Vagina (tissue), 2 donors: ENCODE measurements at regions not wholly inside any gene's neighbourhood (a gene's known extent, or its start where the extent isn't known, plus 50 kb on each side); places are given as distances from the start of the nearest gene placed in this dataset.

Experiments used
- DNase-seq, 2 donors: peaks; one replicate each; pipeline ENCODE4 v3.0.0-alpha.2; 2017; ENCODE audit errors: extremely low spot score in 2 of 2
- H3K27ac ChIP-seq: fragments of 200-600 bp; sonication (generic); one replicate; pipeline ENCODE4 v1.5.1; 2019
- H3K27me3 ChIP-seq: fragments of 200-600 bp; sonication (generic); one replicate; pipeline ENCODE4 v1.5.1; 2019
- H3K36me3 ChIP-seq, 2 donors: fragments of 200-600 bp; sonication (generic); one replicate each; pipeline ENCODE4 v1.5.1; 2017 to 2019
- H3K4me1 ChIP-seq: fragments of 200-600 bp; sonication (generic); one replicate; pipeline ENCODE4 v1.5.1; 2019
- H3K4me3 ChIP-seq, 2 donors: fragments of 200-600 bp; sonication (generic); 1 replicate in 1 of 2; 2 replicates in 1 of 2; pipeline ENCODE4 v1.5.1; 2016 to 2019
- H3K9me3 ChIP-seq: fragments of 200-600 bp; sonication (generic); one replicate; pipeline ENCODE4 v1.5.1; 2019
- POLR2A ChIP-seq, 2 donors: fragments of 450-650 bp; IDR thresholded peaks; one replicate each; pipeline ENCODE4 v1.6.1; 2017; ENCODE audit warnings: antibody characterized with exemption in 2 of 2, mild to moderate bottlenecking in 2 of 2, moderate library complexity in 2 of 2
- POLR2AphosphoS5 ChIP-seq, 2 donors: sonication (generic); formaldehyde crosslinking; IDR thresholded peaks; one replicate each; pipeline ENCODE4 v1.9.0; 2017; ENCODE audit warnings: antibody characterized with exemption in 2 of 2, mild to moderate bottlenecking in 2 of 2, low read depth in 1 of 2; ENCODE audit not compliant: insufficient read depth in 1 of 2
- intact Hi-C: fragments of 100-400 bp; cut with DNase I; formaldehyde crosslinking; loops from one replicate; pipeline ENCODE4 v1.15.1; 2023
- TF ChIP-seq, protein P1 (sequence below), 3 experiments: fragments of 450-650 bp in 2 of 3; fragments of 200-600 bp in 1 of 3; sonication (generic) in 1 of 3; IDR thresholded peaks; one replicate each; pipeline ENCODE4 v1.5.1; 2017 to 2019; ENCODE audit warnings: antibody characterized with exemption in 3 of 3, mild to moderate bottlenecking in 2 of 3, moderate library complexity in 2 of 3

DNA sequence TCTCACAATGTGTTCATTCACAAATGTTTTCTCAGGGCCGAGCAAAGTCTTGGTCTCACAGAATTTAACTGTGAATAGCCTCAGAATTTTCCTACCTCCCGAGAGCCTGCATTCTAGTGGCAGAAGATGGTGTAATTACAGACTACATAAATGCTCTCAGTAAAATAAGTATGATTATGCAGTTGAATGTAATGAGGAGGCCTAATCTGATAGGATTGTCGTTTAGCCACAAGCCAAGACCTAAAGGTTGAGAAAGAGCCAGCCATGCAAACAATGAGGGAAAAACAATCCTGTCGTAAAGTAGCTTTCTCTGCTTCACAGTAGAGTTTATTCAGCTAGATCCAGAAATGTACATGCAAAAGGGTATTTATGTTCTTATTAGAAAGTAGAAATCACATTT, 607.8 kb upstream of the B3GALT2 start:
- intact Hi-C loops: no loop called here
- H3K9me3 ChIP-seq: no peaks in the 10 kb centered on the region
- TF ChIP-seq POLR2A (IDR thresholded peaks at IDR 0.05) (no peak), POLR2AphosphoS5 (IDR thresholded peaks at IDR 0.05; ENCODE audit: insufficient read depth in 1 of 2, low read depth in 1 of 2) (no peak)
- TF ChIP-seq, protein P1, sequence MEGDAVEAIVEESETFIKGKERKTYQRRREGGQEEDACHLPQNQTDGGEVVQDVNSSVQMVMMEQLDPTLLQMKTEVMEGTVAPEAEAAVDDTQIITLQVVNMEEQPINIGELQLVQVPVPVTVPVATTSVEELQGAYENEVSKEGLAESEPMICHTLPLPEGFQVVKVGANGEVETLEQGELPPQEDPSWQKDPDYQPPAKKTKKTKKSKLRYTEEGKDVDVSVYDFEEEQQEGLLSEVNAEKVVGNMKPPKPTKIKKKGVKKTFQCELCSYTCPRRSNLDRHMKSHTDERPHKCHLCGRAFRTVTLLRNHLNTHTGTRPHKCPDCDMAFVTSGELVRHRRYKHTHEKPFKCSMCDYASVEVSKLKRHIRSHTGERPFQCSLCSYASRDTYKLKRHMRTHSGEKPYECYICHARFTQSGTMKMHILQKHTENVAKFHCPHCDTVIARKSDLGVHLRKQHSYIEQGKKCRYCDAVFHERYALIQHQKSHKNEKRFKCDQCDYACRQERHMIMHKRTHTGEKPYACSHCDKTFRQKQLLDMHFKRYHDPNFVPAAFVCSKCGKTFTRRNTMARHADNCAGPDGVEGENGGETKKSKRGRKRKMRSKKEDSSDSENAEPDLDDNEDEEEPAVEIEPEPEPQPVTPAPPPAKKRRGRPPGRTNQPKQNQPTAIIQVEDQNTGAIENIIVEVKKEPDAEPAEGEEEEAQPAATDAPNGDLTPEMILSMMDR (IDR thresholded peaks at IDR 0.05): no peak
- no peak overlapping the region for H3K27ac ChIP-seq
- H3K36me3 ChIP-seq: no peaks in the 10 kb centered on the region
- H3K27me3 ChIP-seq: no peaks in the 10 kb centered on the region
- no peak for DNase-seq
- H3K4me3 ChIP-seq: no peak overlapping the region
- no peaks in the 10 kb centered on the region for H3K4me1 ChIP-seq

DNA sequence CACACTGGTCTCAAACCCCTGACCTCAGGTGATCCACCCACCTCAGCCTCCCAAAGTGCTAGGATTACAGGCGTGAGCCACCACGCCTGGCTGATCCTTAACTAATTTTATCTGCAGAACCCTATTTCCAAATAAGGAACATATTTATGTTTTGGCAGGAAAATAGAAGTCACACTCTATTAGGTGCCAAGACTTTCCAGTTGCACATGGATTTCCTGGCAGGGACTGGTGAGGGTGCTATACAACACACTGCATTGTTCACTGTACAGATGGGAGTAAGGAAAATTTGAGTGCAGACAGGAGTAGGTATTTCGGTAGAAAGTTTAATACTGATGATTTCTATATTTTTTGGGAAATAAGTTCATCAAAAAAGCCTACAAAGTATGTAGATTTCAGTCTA, 605.3 kb upstream of the B3GALT2 start:
- TF ChIP-seq POLR2AphosphoS5 (IDR thresholded peaks at IDR 0.05; ENCODE audit: insufficient read depth in 1 of 2, low read depth in 1 of 2) (no peak), POLR2A (IDR thresholded peaks at IDR 0.05) (no peak)
- TF ChIP-seq, protein P1 (IDR thresholded peaks at IDR 0.05): no peak
- Histone ChIP-seq H3K9me3 (no peaks in the 10 kb centered on the region), H3K27ac (no peak overlapping the region), H3K4me3 (no peak overlapping the region), H3K27me3 (no peaks in the 10 kb centered on the region), H3K4me1 (no peaks in the 10 kb centered on the region), H3K36me3 (no peaks in the 10 kb centered on the region)
- intact Hi-C loops: no loop called here
- DNase-seq: no peak

DNA sequence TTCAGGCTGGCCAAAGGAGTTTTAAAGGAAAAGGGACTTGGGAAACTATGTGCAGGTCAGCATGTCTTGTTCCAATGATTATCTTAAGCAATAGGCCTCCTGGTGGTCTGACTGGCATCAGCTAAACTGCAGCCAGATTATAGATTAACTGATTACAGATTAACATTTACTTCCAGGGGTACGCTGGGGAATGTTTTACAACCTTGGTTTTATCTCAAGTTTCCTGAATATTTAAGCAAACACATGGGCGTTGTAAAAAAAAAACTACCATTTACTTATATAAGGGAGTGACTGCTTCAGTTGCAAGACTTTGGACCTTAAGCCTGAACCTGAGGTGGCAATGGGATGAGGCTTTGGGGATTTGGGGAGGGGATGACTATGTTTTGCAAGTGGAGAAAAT, 600.6 kb upstream of the B3GALT2 start:
- intact Hi-C loops: no loop called here
- H3K9me3 ChIP-seq: no peaks in the 10 kb centered on the region
- no peaks in the 10 kb centered on the region for H3K4me1 ChIP-seq
- no peaks in the 10 kb centered on the region for H3K27me3 ChIP-seq
- H3K4me3 ChIP-seq: no peak overlapping the region
- no peak for DNase-seq
- no peaks in the 10 kb centered on the region for H3K36me3 ChIP-seq
- H3K27ac ChIP-seq: no peak overlapping the region
- TF ChIP-seq POLR2AphosphoS5 (IDR thresholded peaks at IDR 0.05; ENCODE audit: insufficient read depth in 1 of 2, low read depth in 1 of 2) (no peak), POLR2A (IDR thresholded peaks at IDR 0.05) (no peak)
- TF ChIP-seq, protein P1 (IDR thresholded peaks at IDR 0.05): no peak

DNA sequence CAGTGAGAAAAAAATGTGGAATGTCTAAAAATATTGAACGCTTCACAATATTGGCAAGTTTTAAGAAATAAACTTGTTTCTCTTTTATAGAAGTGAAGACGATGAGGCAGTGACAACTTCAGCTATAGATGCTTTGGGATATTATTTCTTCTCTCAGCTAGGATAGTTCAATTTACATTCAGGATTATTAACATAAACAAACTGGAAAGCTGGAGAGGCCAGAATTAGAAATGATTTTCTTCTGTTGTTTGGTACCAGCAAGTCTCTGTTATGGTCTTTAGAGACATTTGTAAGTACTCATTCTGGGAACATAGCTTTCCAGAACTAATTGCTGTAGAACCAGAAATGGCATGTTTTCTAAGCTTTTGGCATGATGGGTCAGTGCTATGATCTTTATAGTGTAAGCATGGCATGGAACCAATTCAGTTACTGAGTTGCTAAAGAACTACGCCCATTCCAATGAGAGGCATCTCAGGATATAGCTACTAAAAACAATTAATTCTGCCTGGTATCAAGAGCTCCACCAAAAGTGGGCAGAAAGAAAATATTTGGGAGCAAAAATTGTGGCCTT, 599.5 kb upstream of the B3GALT2 start:
- Histone ChIP-seq H3K9me3 (no peaks in the 10 kb centered on the region), H3K27me3 (no peaks in the 10 kb centered on the region), H3K27ac (no peak overlapping the region), H3K4me3 (no peak overlapping the region), H3K36me3 (no peaks in the 10 kb centered on the region), H3K4me1 (no peaks in the 10 kb centered on the region)
- DNase-seq: no peak
- TF ChIP-seq, protein P1 (IDR thresholded peaks at IDR 0.05): no peak
- TF ChIP-seq POLR2A (IDR thresholded peaks at IDR 0.05) (no peak), POLR2AphosphoS5 (IDR thresholded peaks at IDR 0.05; ENCODE audit: insufficient read depth in 1 of 2, low read depth in 1 of 2) (no peak)
- intact Hi-C loops: no loop called here

DNA sequence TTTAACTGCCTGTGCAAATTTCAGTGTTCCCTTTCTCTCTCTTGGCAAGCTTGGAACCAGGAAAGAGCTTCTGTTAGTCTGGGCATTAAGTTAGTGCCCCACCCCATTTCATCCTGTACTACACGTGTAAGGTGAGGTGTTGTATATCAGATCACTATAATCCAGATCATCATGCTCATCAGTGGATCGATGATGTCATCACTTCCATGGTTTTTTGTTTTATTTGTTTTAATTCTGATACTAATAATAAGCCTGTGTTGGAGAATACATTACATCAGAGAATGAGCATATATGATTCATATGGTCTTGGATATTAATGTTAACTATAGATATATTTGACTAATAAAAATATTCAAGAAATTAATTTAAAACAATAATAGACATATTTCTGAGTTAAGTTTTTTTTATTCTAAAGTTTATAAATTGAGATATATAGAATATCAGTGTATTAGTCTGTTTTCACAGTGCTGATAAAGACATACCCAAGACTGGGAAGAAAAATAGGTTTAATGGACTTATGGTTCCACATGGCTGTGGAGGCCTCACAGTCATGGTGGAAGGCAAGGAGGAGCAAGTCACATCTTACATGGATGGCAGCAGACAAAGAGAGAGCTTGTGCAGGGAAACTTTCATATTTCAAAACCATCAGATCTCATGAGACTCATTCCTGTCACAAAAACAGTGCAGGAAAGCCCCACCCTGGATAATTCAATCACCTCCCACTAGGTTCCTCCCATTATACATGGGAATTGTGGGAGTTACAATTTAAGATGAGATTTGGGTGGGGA, 588.3 kb upstream of the B3GALT2 start:
- DNase-seq: no peak
- no peaks in the 10 kb centered on the region for H3K36me3 ChIP-seq
- H3K4me1 ChIP-seq: no peaks in the 10 kb centered on the region
- no peaks in the 10 kb centered on the region for H3K27me3 ChIP-seq
- no peak overlapping the region for H3K4me3 ChIP-seq
- H3K9me3 ChIP-seq: no peaks in the 10 kb centered on the region
- intact Hi-C loops: no loop called here
- no peak overlapping the region for H3K27ac ChIP-seq
- TF ChIP-seq, protein P1 (IDR thresholded peaks at IDR 0.05): no peak
- TF ChIP-seq POLR2A (IDR thresholded peaks at IDR 0.05) (no peak), POLR2AphosphoS5 (IDR thresholded peaks at IDR 0.05; ENCODE audit: insufficient read depth in 1 of 2, low read depth in 1 of 2) (no peak)
